Stomach smooth muscle (tissue), 2 donors: ENCODE measurements at regions not wholly inside any gene's neighbourhood (a gene's known extent, or its start where the extent isn't known, plus 50 kb on each side); places are given as distances from the start of the nearest gene placed in this dataset.

Experiments
- H3K27ac ChIP-seq: one replicate; pipeline ENCODE4 v1.7.0; 2013; ENCODE audit warnings: mild to moderate bottlenecking, low read length, inconsistent platforms
- H3K27me3 ChIP-seq, 2 donors: one replicate each; pipeline ENCODE4 v1.7.0; 2013; ENCODE audit warnings: low read length in 2 of 2; ENCODE audit not compliant: insufficient read depth in 2 of 2, control insufficient read depth in 1 of 2
- H3K36me3 ChIP-seq, 2 donors: one replicate each; pipeline ENCODE4 v1.7.0; 2013; ENCODE audit warnings: low read length in 2 of 2; ENCODE audit not compliant: control insufficient read depth in 2 of 2, insufficient read depth in 2 of 2
- H3K4me1 ChIP-seq: one replicate; pipeline ENCODE4 v1.7.0; 2013; ENCODE audit warnings: low read length; ENCODE audit not compliant: control insufficient read depth, insufficient read depth
- H3K4me3 ChIP-seq, 2 donors: one replicate each; pipeline ENCODE4 v1.7.0; 2013; ENCODE audit warnings: low read length in 2 of 2
- H3K9ac ChIP-seq, 2 donors: one replicate each; pipeline ENCODE4 v1.7.0; 2013; ENCODE audit warnings: low read length in 2 of 2, mild to moderate bottlenecking in 1 of 2
- H3K9me3 ChIP-seq, 2 donors: one replicate each; pipeline ENCODE4 v1.7.0; 2013; ENCODE audit warnings: low read length in 2 of 2; ENCODE audit not compliant: control insufficient read depth in 2 of 2
- donor health status: healthy.
- donor health status: Pancreatic carcinoma.

DNA sequence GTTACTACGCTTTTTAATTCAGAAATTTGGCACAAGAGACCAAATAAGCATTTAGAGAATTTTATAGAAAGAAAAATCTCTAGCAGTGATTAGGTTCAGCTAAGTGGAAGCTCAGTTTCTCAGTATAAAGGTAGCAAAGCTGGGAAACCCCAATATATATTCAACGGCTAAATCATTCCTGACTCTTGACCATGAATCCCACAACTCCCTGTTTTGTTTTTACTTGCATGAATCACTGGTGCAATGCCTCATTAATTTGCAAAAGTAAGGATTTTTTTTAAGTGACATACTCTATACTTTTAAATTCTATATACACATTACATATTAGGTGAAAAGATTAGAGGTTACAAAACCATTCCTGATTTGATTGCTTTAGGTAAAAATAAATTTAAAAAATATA, 74.3 kb upstream of the PLEKHG7 start:
- no peaks in the 10 kb centered on the region for H3K4me1 ChIP-seq
- no peak overlapping the region for H3K4me3 ChIP-seq
- H3K36me3 ChIP-seq = no peaks in the 10 kb centered on the region
- H3K9me3 ChIP-seq = no peaks in the 10 kb centered on the region
- no peaks in the 10 kb centered on the region for H3K27me3 ChIP-seq
- no peak overlapping the region for H3K27ac ChIP-seq
- no peak overlapping the region for H3K9ac ChIP-seq

DNA sequence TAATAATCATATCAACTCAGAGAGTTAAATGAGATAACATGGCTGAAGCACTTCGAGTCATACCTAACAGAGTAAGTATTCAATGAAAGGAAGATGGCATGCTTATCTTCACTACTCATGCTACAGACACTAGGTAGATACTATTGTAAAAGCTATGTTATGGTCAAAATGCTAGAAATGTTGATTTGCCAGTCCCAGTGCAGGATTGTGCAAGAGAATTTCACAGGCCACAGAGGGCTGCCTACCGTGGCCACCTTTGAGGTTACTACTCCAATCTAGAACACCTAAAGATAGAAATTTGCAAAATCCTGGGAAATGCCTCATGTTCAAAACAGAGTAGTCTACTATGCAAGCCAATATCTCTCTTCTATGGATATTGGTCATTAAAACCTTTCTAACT, 75.3 kb upstream of the PLEKHG7 start:
- Histone ChIP-seq H3K4me3 (no peak overlapping the region), H3K27ac (no peak overlapping the region), H3K9me3 (no peaks in the 10 kb centered on the region), H3K36me3 (no peaks in the 10 kb centered on the region), H3K27me3 (no peaks in the 10 kb centered on the region), H3K9ac (no peak overlapping the region), H3K4me1 (no peaks in the 10 kb centered on the region)

DNA sequence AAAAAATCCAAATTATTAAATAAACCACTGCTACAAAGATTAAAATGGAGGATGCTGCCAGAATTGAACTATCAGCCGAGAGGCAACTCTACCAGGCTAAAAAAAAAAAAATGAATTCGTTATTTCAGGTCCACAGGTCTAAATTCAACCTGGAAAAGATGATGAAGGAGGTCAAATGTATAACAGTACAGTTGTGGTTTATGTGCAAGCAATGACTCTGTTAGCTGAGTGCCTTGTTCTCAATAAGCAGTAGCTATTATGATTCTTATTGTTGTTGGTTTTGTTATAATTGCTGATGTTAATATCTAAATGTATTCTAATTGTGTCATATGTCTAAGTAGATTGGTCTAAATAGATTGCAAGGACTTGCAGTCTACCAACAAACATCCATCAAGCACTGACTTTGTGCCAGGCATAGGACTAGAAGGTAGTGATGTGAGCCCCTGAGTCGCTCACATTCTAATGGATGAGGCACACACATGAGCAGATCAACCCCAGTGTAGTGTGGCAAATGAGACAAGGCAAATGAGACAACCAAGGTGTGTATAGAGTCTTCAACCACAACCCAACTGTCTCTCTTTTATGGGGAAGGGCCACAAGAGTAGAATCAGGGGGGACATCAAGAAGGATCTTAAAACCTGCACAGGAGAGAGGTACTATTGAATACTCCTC, 77.0 kb upstream of the PLEKHG7 start:
- H3K27me3 ChIP-seq = no peaks in the 10 kb centered on the region
- no peaks in the 10 kb centered on the region for H3K4me1 ChIP-seq
- no peak overlapping the region for H3K4me3 ChIP-seq
- H3K9me3 ChIP-seq = no peaks in the 10 kb centered on the region
- no peak overlapping the region for H3K27ac ChIP-seq
- no peaks in the 10 kb centered on the region for H3K36me3 ChIP-seq
- H3K9ac ChIP-seq = no peak overlapping the region

DNA sequence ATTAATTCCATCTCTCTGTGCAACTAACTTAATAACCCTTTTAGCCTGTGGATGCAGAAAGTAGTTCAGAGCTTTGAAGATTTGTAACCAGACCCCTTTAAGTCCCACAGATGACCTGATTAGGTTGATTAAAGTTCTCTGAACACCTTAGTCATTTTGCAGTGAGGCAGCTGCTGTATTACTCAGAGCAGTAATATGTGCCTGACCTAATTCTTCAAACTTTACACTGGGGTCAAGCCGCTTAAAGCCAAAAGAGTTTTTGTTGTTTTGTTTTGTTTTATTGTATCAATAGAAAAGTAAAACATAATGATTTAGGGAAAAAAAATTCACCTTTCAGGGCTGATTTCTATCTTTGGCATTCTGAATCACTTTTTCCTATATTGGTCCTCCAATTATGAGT, 78.6 kb upstream of the PLEKHG7 start:
- no peaks in the 10 kb centered on the region for H3K27me3 ChIP-seq
- H3K4me1 ChIP-seq = no peaks in the 10 kb centered on the region
- no peak overlapping the region for H3K27ac ChIP-seq
- no peaks in the 10 kb centered on the region for H3K9me3 ChIP-seq
- no peak overlapping the region for H3K9ac ChIP-seq
- H3K4me3 ChIP-seq = no peak overlapping the region
- no peaks in the 10 kb centered on the region for H3K36me3 ChIP-seq

DNA sequence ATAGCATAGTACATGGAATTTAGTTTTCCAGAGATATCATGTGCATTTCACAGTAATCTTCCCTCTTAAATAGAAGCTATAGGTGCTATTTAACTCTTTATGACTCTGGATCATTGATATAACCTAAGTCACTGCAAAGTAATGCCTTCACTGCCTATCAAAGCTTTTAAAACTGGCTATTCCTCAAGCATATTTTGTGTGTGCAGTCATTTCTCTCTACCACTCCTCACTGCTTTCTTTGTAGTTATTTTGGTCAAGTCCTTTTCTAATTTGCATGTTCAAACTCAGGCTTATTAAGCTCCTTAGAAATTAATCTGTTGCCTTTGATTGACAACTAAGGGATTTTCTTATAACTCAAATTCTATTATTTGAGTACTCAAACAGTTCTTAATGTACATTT, 79.4 kb upstream of the PLEKHG7 start:
- H3K9ac ChIP-seq = no peak overlapping the region
- H3K4me3 ChIP-seq = no peak overlapping the region
- no peak overlapping the region for H3K27ac ChIP-seq
- H3K4me1 ChIP-seq = no peaks in the 10 kb centered on the region
- no peaks in the 10 kb centered on the region for H3K9me3 ChIP-seq
- H3K27me3 ChIP-seq = no peaks in the 10 kb centered on the region
- no peaks in the 10 kb centered on the region for H3K36me3 ChIP-seq

DNA sequence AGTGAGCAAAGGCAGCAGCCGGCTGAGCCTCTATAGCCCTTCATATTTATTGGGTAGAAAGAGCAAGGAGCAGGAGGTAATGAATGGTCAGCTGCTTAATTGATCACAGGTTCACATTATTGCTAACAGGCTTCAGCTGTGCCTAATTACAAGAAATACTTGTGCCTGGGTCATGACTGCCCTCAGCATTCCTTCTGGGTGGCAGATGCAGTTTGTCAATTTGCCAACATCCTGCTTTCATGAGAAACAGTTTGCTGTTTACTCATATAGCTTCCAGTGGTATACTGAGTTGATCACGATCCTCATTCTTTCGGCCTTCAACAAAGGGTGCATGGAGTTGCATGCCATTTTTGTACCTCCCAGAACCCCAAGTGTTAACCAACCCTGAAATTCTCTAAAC, 81.0 kb upstream of the PLEKHG7 start:
- H3K27ac ChIP-seq = no peak overlapping the region
- H3K36me3 ChIP-seq = no peaks in the 10 kb centered on the region

DNA sequence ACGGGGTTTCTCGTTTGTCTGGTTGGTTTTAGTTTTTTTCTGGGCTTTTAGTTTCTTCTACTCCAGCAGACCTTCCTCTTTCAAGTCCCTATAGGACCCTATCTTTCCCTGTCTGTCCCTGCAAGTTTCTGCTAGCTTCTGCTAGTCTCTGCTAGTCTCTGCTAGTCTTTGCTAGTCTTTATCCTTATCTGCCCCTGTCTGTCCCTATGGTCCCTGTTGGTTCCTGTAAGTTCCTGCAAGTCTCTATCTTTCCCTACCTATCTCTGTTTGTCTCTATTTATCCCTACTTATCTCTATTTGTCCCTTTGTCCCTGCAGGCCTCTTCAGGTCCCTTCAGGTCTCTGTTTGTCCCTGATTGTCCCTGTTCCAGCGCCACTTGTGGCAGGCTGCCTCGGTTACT, 81.5 kb upstream of the PLEKHG7 start:
- H3K27ac ChIP-seq = no peak overlapping the region
- no peaks in the 10 kb centered on the region for H3K36me3 ChIP-seq
- H3K9ac ChIP-seq = no peak overlapping the region
- H3K4me1 ChIP-seq = no peaks in the 10 kb centered on the region
- H3K4me3 ChIP-seq = no peak overlapping the region
- no peaks in the 10 kb centered on the region for H3K27me3 ChIP-seq
- H3K9me3 ChIP-seq = no peaks in the 10 kb centered on the region

More for the DNA sequence above, 81.0 kb upstream of the PLEKHG7 start:
- Histone ChIP-seq H3K4me1 (no peaks in the 10 kb centered on the region), H3K4me3 (no peak overlapping the region), H3K27me3 (no peaks in the 10 kb centered on the region), H3K9me3 (no peaks in the 10 kb centered on the region), H3K9ac (no peak overlapping the region)

DNA sequence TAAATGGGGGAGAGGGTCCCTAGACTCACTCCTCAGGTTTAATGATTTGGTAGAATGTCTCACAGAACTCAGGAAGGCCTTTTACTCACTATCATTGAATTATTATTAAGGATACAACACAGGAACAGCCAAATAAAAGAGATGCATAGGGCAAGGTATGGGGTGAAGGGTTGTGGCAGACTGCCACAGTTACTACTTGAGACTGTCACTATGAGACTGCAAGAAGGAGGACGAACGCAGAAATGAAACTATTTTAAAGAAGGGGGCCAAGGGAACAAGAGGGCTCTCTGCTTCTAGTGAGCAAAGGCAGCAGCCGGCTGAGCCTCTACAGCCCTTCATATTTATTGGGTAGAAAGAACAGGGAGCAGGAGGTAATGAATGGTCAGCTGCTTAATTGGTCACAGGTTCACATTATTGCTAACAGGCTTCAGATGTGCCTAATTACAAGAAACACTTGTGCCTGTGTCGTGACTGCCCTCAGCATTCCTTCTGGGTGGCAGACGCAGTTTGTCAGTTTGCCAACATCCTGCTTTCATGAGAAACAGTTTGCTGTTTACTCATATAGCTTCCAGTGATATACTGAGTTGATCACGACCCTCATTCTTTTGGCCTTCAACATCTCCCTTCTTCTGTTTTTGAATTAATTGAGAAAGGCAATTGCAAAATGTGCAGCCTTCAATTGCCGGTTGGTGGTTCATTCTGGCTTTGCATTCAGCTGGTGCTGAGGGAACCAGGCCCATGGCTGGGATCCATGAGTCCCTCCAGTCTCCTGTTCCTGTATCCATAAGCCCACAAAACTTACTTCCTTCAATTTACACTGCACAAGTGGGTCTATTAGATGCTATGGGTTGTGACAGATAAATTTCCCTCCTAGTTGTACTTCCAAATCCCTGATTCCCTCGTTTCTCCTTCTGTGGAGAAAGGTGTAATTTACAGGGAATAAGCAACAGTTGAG, 82.8 kb upstream of the PLEKHG7 start:
- Histone ChIP-seq H3K4me1 (no peaks in the 10 kb centered on the region), H3K27ac (no peak overlapping the region), H3K27me3 (no peaks in the 10 kb centered on the region), H3K9ac (no peak overlapping the region), H3K4me3 (no peak overlapping the region), H3K9me3 (no peaks in the 10 kb centered on the region), H3K36me3 (no peaks in the 10 kb centered on the region)

DNA sequence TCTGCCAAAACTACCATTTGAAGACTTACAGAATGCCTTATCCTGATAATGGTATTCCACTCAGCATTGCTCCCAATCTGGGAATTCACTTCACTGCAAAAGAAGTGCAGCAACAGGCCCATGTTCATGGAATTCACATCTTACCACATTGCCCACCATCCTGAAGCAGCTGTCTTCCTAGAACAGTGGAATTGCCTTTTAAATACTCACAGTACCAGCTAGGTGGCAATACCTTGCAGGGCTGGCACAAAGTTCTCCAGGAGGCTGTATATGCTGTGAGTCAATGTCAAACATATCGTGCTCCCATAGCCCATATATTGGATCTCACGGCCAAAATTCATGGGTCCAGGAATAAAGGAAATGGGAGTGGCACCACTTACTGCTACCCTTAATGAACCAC, 83.8 kb upstream of the PLEKHG7 start:
- Histone ChIP-seq H3K27ac (no peak overlapping the region), H3K4me1 (no peaks in the 10 kb centered on the region), H3K27me3 (no peaks in the 10 kb centered on the region), H3K9me3 (no peaks in the 10 kb centered on the region), H3K36me3 (no peaks in the 10 kb centered on the region), H3K9ac (no peak overlapping the region), H3K4me3 (no peak overlapping the region)

DNA sequence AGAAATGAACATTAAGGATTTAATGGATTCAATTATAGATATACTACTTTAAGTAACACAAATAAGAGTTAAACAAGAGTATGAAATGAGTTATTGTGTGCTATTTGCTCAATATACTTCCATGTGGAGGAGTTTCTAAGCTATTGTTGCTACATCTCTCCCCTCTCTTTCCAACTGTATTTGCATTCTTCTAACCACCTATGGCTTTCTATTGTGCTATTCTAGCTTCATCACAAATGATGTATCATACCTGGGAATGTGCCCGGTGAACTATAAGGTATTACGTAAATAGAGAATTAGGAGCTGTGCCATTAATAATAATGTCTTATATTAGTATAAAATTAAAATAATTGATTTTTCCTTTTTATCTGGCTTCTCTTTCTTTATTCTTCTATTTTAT, 87.1 kb upstream of the PLEKHG7 start:
- Histone ChIP-seq H3K9ac (no peak overlapping the region), H3K27me3 (no peaks in the 10 kb centered on the region), H3K9me3 (no peaks in the 10 kb centered on the region), H3K27ac (no peak overlapping the region), H3K4me3 (no peak overlapping the region), H3K4me1 (no peaks in the 10 kb centered on the region), H3K36me3 (no peaks in the 10 kb centered on the region)

DNA sequence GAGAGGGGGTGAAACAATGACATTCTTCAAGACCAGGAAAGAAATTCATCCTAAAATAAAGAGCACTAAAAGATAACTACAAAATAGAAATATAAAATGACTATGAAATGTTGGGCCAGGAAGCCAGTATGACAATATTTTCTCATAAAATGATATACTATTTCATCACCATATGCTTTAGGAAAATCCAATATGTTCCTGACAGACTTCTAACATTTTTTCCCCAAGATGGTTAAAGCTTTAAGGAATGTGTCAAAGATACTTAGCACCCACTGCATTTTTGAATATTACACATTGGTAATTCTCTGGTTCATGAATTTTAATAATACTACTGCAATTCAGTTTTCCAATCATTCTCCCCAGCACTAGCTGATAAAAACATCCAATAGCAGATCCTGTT, 87.7 kb upstream of the PLEKHG7 start:
- no peaks in the 10 kb centered on the region for H3K4me1 ChIP-seq
- no peaks in the 10 kb centered on the region for H3K36me3 ChIP-seq
- no peaks in the 10 kb centered on the region for H3K9me3 ChIP-seq
- H3K27ac ChIP-seq = no peak overlapping the region
- no peak overlapping the region for H3K4me3 ChIP-seq
- no peak overlapping the region for H3K9ac ChIP-seq
- no peaks in the 10 kb centered on the region for H3K27me3 ChIP-seq
